ENCODE measurements at regions not wholly inside any gene's neighbourhood (a gene's known extent, or its start where the extent isn't known, plus 50 kb on each side); places are given as distances from the start of the nearest gene placed in this dataset.

GRCh38 chr7:63073286-63073685 is 925.4 kb upstream of the ZNF722 start:
- BruUV-seq (replicated peaks) = no TSS peak
- H2AFZ ChIP-seq (ENCODE audit: low read depth, low read length) = no peak overlapping the region
- H3K79me2 ChIP-seq (ENCODE audit: control insufficient read depth, insufficient read depth, low read length) = no peaks in the 10 kb centered on the region
- no peak overlapping the region for H3K4me3 ChIP-seq (replicated peaks in 1 of 3; ENCODE audit: insufficient read depth in 1 of 3, low read depth in 1 of 3, low read length in 3 of 3)
- dilution Hi-C loops (cut with MboI; ENCODE audit: extremely low pct_ligation_motif_present, low sequenced_read_pairs) = no loop called here
- H3K9me1 ChIP-seq (replicated peaks; ENCODE audit: control insufficient read depth, extremely low read depth, insufficient read depth, low read length) = no peaks in the 10 kb centered on the region
- H4K20me1 ChIP-seq (replicated peaks; ENCODE audit: control insufficient read depth, extremely low read depth, insufficient read depth, low read length) = no peaks in the 10 kb centered on the region
- H3K27ac ChIP-seq (ENCODE audit: insufficient read depth, low read depth, low read length) = no peak overlapping the region
- TF ChIP-seq POLR2A (IDR thresholded peaks at IDR 0.05; ENCODE audit: low read depth, low read length) (no peak), JUN (IDR thresholded peaks at IDR 0.05; ENCODE audit: borderline replicate concordance, insufficient read depth, insufficient read length, low read depth) (no peak), MAX (IDR thresholded peaks at IDR 0.05; ENCODE audit: insufficient read depth, insufficient read length) (no peak), MYC (IDR thresholded peaks at IDR 0.05; ENCODE audit: low read depth, low read length) (no peak), CTCF (IDR thresholded peaks at IDR 0.05; ENCODE audit: extremely low read depth in 1 of 2, insufficient read depth in 1 of 2, low read depth in 1 of 2, low read length in 2 of 2) (no peak), GATA2 (IDR thresholded peaks at IDR 0.05; ENCODE audit: insufficient read depth, insufficient read length, low read depth, low read length) (no peak), POLR2AphosphoS5 (IDR thresholded peaks at IDR 0.05; ENCODE audit: insufficient read depth, low read depth, low read length) (no peak), FOS (IDR thresholded peaks at IDR 0.05; ENCODE audit: borderline replicate concordance, insufficient read depth, low read length) (no peak), EZH2 (IDR thresholded peaks at IDR 0.05; ENCODE audit: borderline replicate concordance, low read depth, low read length, severe bottlenecking) (no peak)
- H3K4me2 ChIP-seq (ENCODE audit: insufficient read depth, low read length) = no peak overlapping the region
- H3K4me1 ChIP-seq (ENCODE audit: control insufficient read depth, extremely low read depth, insufficient read depth, low read length) = no peaks in the 10 kb centered on the region
- DNase-seq (ENCODE audit: low read depth, low spot score) (no peak), FAIRE-seq (no peak)
- CTCF ChIA-PET = no interaction called here
- H3K9me3 ChIP-seq (replicated peaks; ENCODE audit: control insufficient read depth, insufficient read depth, low read length) = no peaks in the 10 kb centered on the region
- intact Hi-C loops (cut with micrococcal nuclease) = no loop called here
- no peaks in the 10 kb centered on the region for H3K36me3 ChIP-seq (ENCODE audit: control insufficient read depth in 2 of 2, extremely low read depth in 1 of 2, insufficient read depth in 2 of 2, low read length in 2 of 2)
- POLR2A ChIA-PET = no interaction called here
- no peaks in the 10 kb centered on the region for H3K27me3 ChIP-seq (ENCODE audit: control insufficient read depth in 2 of 2, insufficient read depth in 2 of 2, low read length in 2 of 2)
- no peak overlapping the region for H3K9ac ChIP-seq (replicated peaks; ENCODE audit: extremely low read depth, insufficient read depth, low read length)

All from endothelial cell of umbilical vein (primary cell).